HUES6 (cell line): ENCODE measurements at regions not wholly inside any gene's neighbourhood (a gene's known extent, or its start where the extent isn't known, plus 50 kb on each side); places are given as distances from the start of the nearest gene placed in this dataset.

ENCODE experiments used
- H3K27ac ChIP-seq: 2 replicates; pipeline ENCODE4 v1.7.0; 2013; ENCODE audit warnings: low read depth, mild to moderate bottlenecking, low read length, inconsistent platforms
- H3K27me3 ChIP-seq: 2 replicates; pipeline ENCODE4 v1.6.1; 2013; ENCODE audit warnings: low read length; ENCODE audit not compliant: control insufficient read depth, insufficient read depth
- H3K36me3 ChIP-seq: 2 replicates; pipeline ENCODE4 v1.6.1; 2013; ENCODE audit warnings: low read length; ENCODE audit not compliant: control insufficient read depth, insufficient read depth
- H3K4me1 ChIP-seq: 2 replicates; pipeline ENCODE4 v1.6.1; 2013; ENCODE audit warnings: low read length; ENCODE audit not compliant: control insufficient read depth, insufficient read depth
- H3K4me3 ChIP-seq: 2 replicates; pipeline ENCODE4 v1.5.1; 2013; ENCODE audit warnings: low read depth, low read length
- H3K9ac ChIP-seq: one replicate; pipeline ENCODE4 v1.6.1; 2013; ENCODE audit warnings: mild to moderate bottlenecking, low read length
- H3K9me3 ChIP-seq: 2 replicates; pipeline ENCODE4 v1.6.1; 2013; ENCODE audit warnings: low read depth, low read length; ENCODE audit not compliant: control insufficient read depth, insufficient read depth

- Histone ChIP-seq H3K27ac (no peak overlapping the region), H3K4me3 (no peak overlapping the region)
Observed at GRCh38 chr3:132236701-132237651, 80.2 kb upstream of the ACP3 start.

GRCh38 chr3:132237652-132238032, 79.6 kb upstream of the ACP3 start:
- no peak overlapping the region for H3K4me3 ChIP-seq
- no peak overlapping the region for H3K27ac ChIP-seq
- H3K9ac ChIP-seq, result no peak overlapping the region
- peaks cover 6% of the 10 kb centered on the region; the same call in 1 of the 2 replicates for H3K4me1 ChIP-seq
- peaks cover 7% of the 10 kb centered on the region; the same call in 1 of the 2 replicates for H3K27me3 ChIP-seq
- H3K9me3 ChIP-seq, result no peaks in the 10 kb centered on the region
- H3K36me3 ChIP-seq, result no peaks in the 10 kb centered on the region

More at GRCh38 chr3:132236701-132237651, 80.2 kb upstream of the ACP3 start:
- Histone ChIP-seq H3K9ac (no peak overlapping the region), H3K36me3 (no peaks in the 10 kb centered on the region), H3K27me3 (peaks cover 5% of the 10 kb centered on the region; the same call in 1 of the 2 replicates), H3K9me3 (no peaks in the 10 kb centered on the region), H3K4me1 (peaks cover 6% of the 10 kb centered on the region; the same call in 1 of the 2 replicates)

- H3K4me3 ChIP-seq, result no peak overlapping the region
- H3K27ac ChIP-seq, result no peak overlapping the region
- H3K36me3 ChIP-seq, result no peaks in the 10 kb centered on the region
Observed at GRCh38 chr3:132239587-132239986, 77.6 kb upstream of the ACP3 start.

GRCh38 chr3:132241776-132242514, 75.3 kb upstream of the ACP3 start:
- Histone ChIP-seq H3K27me3 (peaks cover 7% of the 10 kb centered on the region; the same call in 1 of the 2 replicates), H3K4me1 (no peaks in the 10 kb centered on the region), H3K9ac (no peak overlapping the region), H3K36me3 (no peaks in the 10 kb centered on the region), H3K9me3 (no peaks in the 10 kb centered on the region), H3K27ac (no peak overlapping the region), H3K4me3 (no peak overlapping the region)

More at GRCh38 chr3:132239587-132239986, 77.6 kb upstream of the ACP3 start:
- no peaks in the 10 kb centered on the region for H3K9me3 ChIP-seq
- no peak overlapping the region for H3K9ac ChIP-seq
- no peaks in the 10 kb centered on the region for H3K4me1 ChIP-seq
- peaks cover 7% of the 10 kb centered on the region; the same call in 1 of the 2 replicates for H3K27me3 ChIP-seq

GRCh38 chr3:132242790-132243189, 74.4 kb upstream of the ACP3 start:
- Histone ChIP-seq H3K27ac (no peak overlapping the region), H3K36me3 (no peaks in the 10 kb centered on the region), H3K4me1 (no peaks in the 10 kb centered on the region), H3K4me3 (no peak overlapping the region), H3K9ac (no peak overlapping the region), H3K9me3 (no peaks in the 10 kb centered on the region), H3K27me3 (peaks cover 7% of the 10 kb centered on the region; the same call in 1 of the 2 replicates)

GRCh38 chr3:132245552-132246142, 71.6 kb upstream of the ACP3 start:
- Histone ChIP-seq H3K9ac (no peak overlapping the region), H3K27ac (no peak overlapping the region), H3K4me1 (no peaks in the 10 kb centered on the region)

GRCh38 chr3:132246212-132246611, 71.0 kb upstream of the ACP3 start:
- Histone ChIP-seq H3K27ac (no peak overlapping the region), H3K4me1 (no peaks in the 10 kb centered on the region), H3K36me3 (no peaks in the 10 kb centered on the region), H3K4me3 (no peak overlapping the region), H3K27me3 (peaks cover 4% of the 10 kb centered on the region; the same call in 1 of the 2 replicates), H3K9ac (no peak overlapping the region), H3K9me3 (no peaks in the 10 kb centered on the region)

More at GRCh38 chr3:132245552-132246142, 71.6 kb upstream of the ACP3 start:
- H3K9me3 ChIP-seq, result no peaks in the 10 kb centered on the region
- H3K4me3 ChIP-seq, result no peak overlapping the region
- H3K36me3 ChIP-seq, result no peaks in the 10 kb centered on the region
- H3K27me3 ChIP-seq, result peaks cover 4% of the 10 kb centered on the region; the same call in 1 of the 2 replicates

- no peak overlapping the region for H3K4me3 ChIP-seq
- no peak overlapping the region for H3K27ac ChIP-seq
- H3K27me3 ChIP-seq, result no peaks in the 10 kb centered on the region
- H3K4me1 ChIP-seq, result no peaks in the 10 kb centered on the region
- H3K9me3 ChIP-seq, result no peaks in the 10 kb centered on the region
- H3K9ac ChIP-seq, result no peak overlapping the region
- H3K36me3 ChIP-seq, result no peaks in the 10 kb centered on the region
Observed at GRCh38 chr3:132247211-132247610, 70.0 kb upstream of the ACP3 start.

- no peak overlapping the region for H3K27ac ChIP-seq
- H3K9me3 ChIP-seq, result no peaks in the 10 kb centered on the region
- no peak overlapping the region for H3K4me3 ChIP-seq
- H3K36me3 ChIP-seq, result no peaks in the 10 kb centered on the region
- no peaks in the 10 kb centered on the region for H3K4me1 ChIP-seq
- no peaks in the 10 kb centered on the region for H3K27me3 ChIP-seq
- H3K9ac ChIP-seq, result no peak overlapping the region
Observed at GRCh38 chr3:132248490-132248889, 68.7 kb upstream of the ACP3 start.

GRCh38 chr3:132253262-132253878, 63.8 kb upstream of the ACP3 start:
- Histone ChIP-seq H3K27me3 (0 out of 2 replicates have a peak, but pooled peaks cover 4% of the 10 kb centered on the region), H3K9ac (no peak overlapping the region), H3K27ac (no peak overlapping the region), H3K4me1 (peaks cover 9% of the 10 kb centered on the region), H3K4me3 (no peak overlapping the region), H3K9me3 (no peaks in the 10 kb centered on the region), H3K36me3 (no peaks in the 10 kb centered on the region)
